ENCODE measurements at regions not wholly inside any gene's neighbourhood (a gene's known extent, or its start where the extent isn't known, plus 50 kb on each side); places are given as distances from the start of the nearest gene placed in this dataset.

DNA sequence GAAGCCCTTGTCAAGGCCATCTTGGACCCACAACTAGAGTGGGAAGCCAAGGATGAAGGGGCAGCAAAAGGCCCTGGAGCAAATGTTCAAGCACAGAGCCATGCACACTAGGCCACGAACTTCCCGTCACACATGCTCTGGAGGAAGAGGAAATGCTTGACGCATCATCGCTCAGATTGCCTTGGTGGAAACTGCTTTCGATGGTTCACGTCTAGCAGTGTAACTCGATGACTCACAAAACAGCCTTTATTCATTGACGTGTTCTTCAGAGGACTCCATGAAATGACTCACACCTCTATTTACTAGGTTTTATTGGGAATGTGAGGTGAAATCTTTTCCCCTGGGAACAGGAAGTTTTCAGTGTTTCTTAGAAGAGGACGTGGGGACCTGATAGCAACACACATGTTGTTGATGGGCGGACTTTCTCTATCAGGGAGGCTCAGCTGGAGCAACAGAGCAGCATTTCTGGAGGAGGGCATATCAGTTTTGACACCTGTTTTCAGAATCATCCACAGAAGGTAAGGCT is 79.8 kb upstream of the FLT1 start (continued):
- TF ChIP-seq ZBTB20 (tag by site-specific recombination; IDR thresholded peaks at IDR 0.05) (no peak), BCL6B (tag by site-specific recombination; IDR thresholded peaks at IDR 0.05) (0 out of 2 replicates have a peak, but pooled peaks have one; percentile 13), ZBTB21 (tag by site-specific recombination; IDR thresholded peaks at IDR 0.05) (0 out of 2 replicates have a peak, but pooled peaks have one; percentile 39), AEBP2 (tag by site-specific recombination; IDR thresholded peaks at IDR 0.05; ENCODE audit: borderline replicate concordance) (no peak), SP3 (tag by site-specific recombination; IDR thresholded peaks at IDR 0.05) (no peak), ZFP37 (tag by site-specific recombination; IDR thresholded peaks at IDR 0.05) (0 out of 2 replicates have a peak, but pooled peaks have one; percentile 37), ZNF175 (tag by site-specific recombination; IDR thresholded peaks at IDR 0.05) (no peak), ZBTB1 (tag by site-specific recombination; IDR thresholded peaks at IDR 0.05) (no peak), ZNF202 (tag by site-specific recombination; IDR thresholded peaks at IDR 0.05; ENCODE audit: borderline replicate concordance) (no peak), ZNF658 (tag by site-specific recombination; IDR thresholded peaks at IDR 0.05) (no peak), ZNF548 (tag by site-specific recombination; IDR thresholded peaks at IDR 0.05) (no peak), ZNF529 (tag by site-specific recombination; IDR thresholded peaks at IDR 0.05; ENCODE audit: insufficient replicate concordance) (no peak), EGR2 (tag by site-specific recombination; IDR thresholded peaks at IDR 0.05; ENCODE audit: low read depth) (no peak), RBAK (tag by site-specific recombination; IDR thresholded peaks at IDR 0.05) (no peak), ZNF114 (tag by site-specific recombination; IDR thresholded peaks at IDR 0.05) (no peak), REST (tag by site-specific recombination; IDR thresholded peaks at IDR 0.05) (no peak), TSHZ1 (tag by site-specific recombination; IDR thresholded peaks at IDR 0.05; ENCODE audit: borderline replicate concordance) (no peak), ZNF184 (tag by site-specific recombination; IDR thresholded peaks at IDR 0.05) (peak; percentile 74; the same call in 1 of the 2 replicates), YY1 (tag by site-specific recombination; IDR thresholded peaks at IDR 0.05) (no peak), BCL11A (tag by site-specific recombination; IDR thresholded peaks at IDR 0.05; ENCODE audit: low read depth) (no peak)
- TF ChIP-seq, protein P1, sequence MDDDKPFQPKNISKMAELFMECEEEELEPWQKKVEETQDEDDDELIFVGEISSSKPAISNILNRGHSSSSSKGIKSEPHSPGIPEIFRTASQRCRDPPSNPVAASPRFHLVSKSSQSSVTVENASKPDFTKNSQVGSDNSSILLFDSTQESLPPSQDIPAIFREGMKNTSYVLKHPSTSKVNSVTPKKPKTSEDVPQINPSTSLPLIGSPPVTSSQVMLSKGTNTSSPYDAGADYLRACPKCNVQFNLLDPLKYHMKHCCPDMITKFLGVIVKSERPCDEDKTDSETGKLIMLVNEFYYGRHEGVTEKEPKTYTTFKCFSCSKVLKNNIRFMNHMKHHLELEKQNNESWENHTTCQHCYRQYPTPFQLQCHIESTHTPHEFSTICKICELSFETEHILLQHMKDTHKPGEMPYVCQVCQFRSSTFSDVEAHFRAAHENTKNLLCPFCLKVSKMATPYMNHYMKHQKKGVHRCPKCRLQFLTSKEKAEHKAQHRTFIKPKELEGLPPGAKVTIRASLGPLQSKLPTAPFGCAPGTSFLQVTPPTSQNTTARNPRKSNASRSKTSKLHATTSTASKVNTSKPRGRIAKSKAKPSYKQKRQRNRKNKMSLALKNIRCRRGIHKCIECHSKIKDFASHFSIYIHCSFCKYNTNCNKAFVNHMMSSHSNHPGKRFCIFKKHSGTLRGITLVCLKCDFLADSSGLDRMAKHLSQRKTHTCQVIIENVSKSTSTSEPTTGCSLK (tag by site-specific recombination; IDR thresholded peaks at IDR 0.05), result no peak
- TF ChIP-seq, protein P2, sequence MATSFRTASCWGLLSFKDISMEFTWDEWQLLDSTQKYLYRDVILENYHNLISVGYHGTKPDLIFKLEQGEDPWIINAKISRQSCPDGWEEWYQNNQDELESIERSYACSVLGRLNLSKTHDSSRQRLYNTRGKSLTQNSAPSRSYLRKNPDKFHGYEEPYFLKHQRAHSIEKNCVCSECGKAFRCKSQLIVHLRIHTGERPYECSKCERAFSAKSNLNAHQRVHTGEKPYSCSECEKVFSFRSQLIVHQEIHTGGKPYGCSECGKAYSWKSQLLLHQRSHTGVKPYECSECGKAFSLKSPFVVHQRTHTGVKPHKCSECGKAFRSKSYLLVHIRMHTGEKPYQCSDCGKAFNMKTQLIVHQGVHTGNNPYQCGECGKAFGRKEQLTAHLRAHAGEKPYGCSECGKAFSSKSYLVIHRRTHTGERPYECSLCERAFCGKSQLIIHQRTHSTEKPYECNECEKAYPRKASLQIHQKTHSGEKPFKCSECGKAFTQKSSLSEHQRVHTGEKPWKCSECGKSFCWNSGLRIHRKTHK (tag by site-specific recombination; IDR thresholded peaks at IDR 0.05), result no peak

All from HEK293 (cell line).